ENCODE measurements at regions not wholly inside any gene's neighbourhood (a gene's known extent, or its start where the extent isn't known, plus 50 kb on each side); places are given as distances from the start of the nearest gene placed in this dataset.
"Not testable (repeated sequence)": the region's sequence is repeated elsewhere in the genome, so short reads cannot be mapped to it uniquely, and the experiment has no call there.

GRCh38 chr7:109694149-109695071 lies 1124.7 kb downstream of the DNAJB9 start:
- Histone ChIP-seq H3K4me3 (no peak overlapping the region), H3K36me3 (no peaks in the 10 kb centered on the region), H3K27ac (no peak overlapping the region), H3K9me3 (no peaks in the 10 kb centered on the region), H3K4me1 (replicated peaks) (no peaks in the 10 kb centered on the region), H3K27me3 (replicated peaks; ENCODE audit: insufficient read depth) (no peaks in the 10 kb centered on the region)
- DNase-seq (ENCODE audit: low spot score) = no peak
- intact Hi-C loops (cut with DNase I) = no loop called here
- 41% methylated on average over 4 of the region's 4 CpGs for WGBS
- TF ChIP-seq POLR2A (IDR thresholded peaks at IDR 0.05) = no peak
- no peak for TF ChIP-seq CTCF (IDR thresholded peaks at IDR 0.05)
- TF ChIP-seq POLR2AphosphoS5 (IDR thresholded peaks at IDR 0.05) = no peak

- TF ChIP-seq CTCF (IDR thresholded peaks at IDR 0.05) (no peak), POLR2AphosphoS5 (IDR thresholded peaks at IDR 0.05) (no peak), POLR2A (IDR thresholded peaks at IDR 0.05) (no peak)
- no peaks in the 10 kb centered on the region for H3K9me3 ChIP-seq
- H3K4me3 ChIP-seq = no peak overlapping the region
- no peak for DNase-seq (ENCODE audit: low spot score)
- H3K4me1 ChIP-seq (replicated peaks) = no peaks in the 10 kb centered on the region
- H3K27me3 ChIP-seq (replicated peaks; ENCODE audit: insufficient read depth) = no peaks in the 10 kb centered on the region
- H3K36me3 ChIP-seq = no peaks in the 10 kb centered on the region
- intact Hi-C loops (cut with DNase I) = no loop called here
- H3K27ac ChIP-seq = no peak overlapping the region
These were observed 1125.7 kb downstream of the DNAJB9 start for GRCh38 chr7:109695419-109695818.

- Histone ChIP-seq H3K27me3 (replicated peaks; ENCODE audit: insufficient read depth) (no peaks in the 10 kb centered on the region), H3K9me3 (no peaks in the 10 kb centered on the region), H3K36me3 (no peaks in the 10 kb centered on the region), H3K4me3 (no peak overlapping the region), H3K27ac (no peak overlapping the region), H3K4me1 (replicated peaks) (no peaks in the 10 kb centered on the region)
- no peak for DNase-seq (ENCODE audit: low spot score)
- WGBS = 26% methylated on average over 1 of the region's 1 CpG
- TF ChIP-seq POLR2AphosphoS5 (IDR thresholded peaks at IDR 0.05) = no peak
- TF ChIP-seq CTCF (IDR thresholded peaks at IDR 0.05) = no peak
- no peak for TF ChIP-seq POLR2A (IDR thresholded peaks at IDR 0.05)
- intact Hi-C loops (cut with DNase I) = no loop called here
These were observed 1127.0 kb downstream of the DNAJB9 start for GRCh38 chr7:109696723-109697122.

GRCh38 chr7:109699661-109700060 lies 1130.0 kb downstream of the DNAJB9 start:
- DNase-seq (ENCODE audit: low spot score) = no peak
- Histone ChIP-seq H3K27ac (no peak overlapping the region), H3K27me3 (replicated peaks; ENCODE audit: insufficient read depth) (no peaks in the 10 kb centered on the region), H3K4me1 (replicated peaks) (no peaks in the 10 kb centered on the region), H3K4me3 (no peak overlapping the region), H3K9me3 (no peaks in the 10 kb centered on the region), H3K36me3 (no peaks in the 10 kb centered on the region)
- WGBS = 44% methylated on average over 3 of the region's 3 CpGs
- intact Hi-C loops (cut with DNase I) = no loop called here
- TF ChIP-seq POLR2AphosphoS5 (IDR thresholded peaks at IDR 0.05) (no peak), POLR2A (IDR thresholded peaks at IDR 0.05) (no peak), CTCF (IDR thresholded peaks at IDR 0.05) (no peak)

GRCh38 chr7:109713366-109713765 lies 1143.7 kb downstream of the DNAJB9 start:
- no peak overlapping the region for H3K4me3 ChIP-seq
- DNase-seq (ENCODE audit: low spot score) = no peak
- H3K36me3 ChIP-seq = no peaks in the 10 kb centered on the region
- no peaks in the 10 kb centered on the region for H3K27me3 ChIP-seq (replicated peaks; ENCODE audit: insufficient read depth)
- H3K9me3 ChIP-seq = no peaks in the 10 kb centered on the region
- 52% methylated on average over 1 of the region's 1 CpG for WGBS
- H3K4me1 ChIP-seq (replicated peaks) = no peaks in the 10 kb centered on the region
- H3K27ac ChIP-seq = no peak overlapping the region
- no peak for TF ChIP-seq POLR2AphosphoS5 (IDR thresholded peaks at IDR 0.05)
- TF ChIP-seq CTCF (IDR thresholded peaks at IDR 0.05) = no peak
- TF ChIP-seq POLR2A (IDR thresholded peaks at IDR 0.05) = no peak
- intact Hi-C loops (cut with DNase I) = no loop called here

GRCh38 chr7:109719359-109719758 lies 1149.7 kb downstream of the DNAJB9 start:
- intact Hi-C loops (cut with DNase I); H3K4me3 ChIP-seq; H3K4me1 ChIP-seq (replicated peaks); H3K9me3 ChIP-seq; H3K27me3 ChIP-seq (replicated peaks; ENCODE audit: insufficient read depth); DNase-seq (ENCODE audit: low spot score); H3K36me3 ChIP-seq; H3K27ac ChIP-seq: not testable (repeated sequence)
- WGBS = 92% methylated on average over 8 of the region's 8 CpGs
